ENCODE measurements at regions not wholly inside any gene's neighbourhood (a gene's known extent, or its start where the extent isn't known, plus 50 kb on each side); places are given as distances from the start of the nearest gene placed in this dataset.

DNA sequence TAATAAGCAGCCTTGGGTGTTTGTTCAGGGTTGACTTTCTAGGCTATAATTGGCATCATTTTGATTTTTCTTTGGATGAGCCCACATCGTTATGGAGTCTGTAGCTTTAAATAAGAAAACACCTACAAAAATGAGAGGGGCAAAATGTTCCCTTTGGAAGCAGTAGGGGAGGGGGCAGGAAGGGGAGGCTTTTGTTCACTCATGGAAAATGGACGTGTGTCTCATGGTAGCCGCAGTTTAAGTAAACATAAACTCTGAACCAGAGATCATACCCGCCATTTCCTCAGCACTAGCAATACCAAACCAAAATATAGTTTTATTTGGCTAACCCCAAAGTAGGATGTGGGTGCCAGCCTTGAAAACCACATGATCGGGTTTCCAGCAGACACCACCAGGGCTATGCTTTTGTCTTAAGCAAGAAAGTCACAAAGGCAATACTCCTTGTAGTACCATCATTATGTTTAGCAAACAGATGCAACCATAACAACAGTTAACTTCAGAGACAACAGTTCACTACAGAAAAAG is 572.5 kb upstream of the JAG1 start:
- no peak for TF ChIP-seq POLR2A (IDR thresholded peaks at IDR 0.05; ENCODE audit: low read depth)
- no peak for TF ChIP-seq CTCF (IDR thresholded peaks at IDR 0.05)
- TF ChIP-seq POLR2AphosphoS5 (IDR thresholded peaks at IDR 0.05) = no peak
